SK-N-SH treated with all-trans-retinoic acid at 6 μM for 48 hours (cell line): ENCODE measurements at regions not wholly inside any gene's neighbourhood (a gene's known extent, or its start where the extent isn't known, plus 50 kb on each side); places are given as distances from the start of the nearest gene placed in this dataset.
"Not testable (repeated sequence)": the region's sequence is repeated elsewhere in the genome, so short reads cannot be mapped to it uniquely, and the experiment has no call there.

ENCODE experiments used
- ATAC-seq: fragments of 200-7000 bp; cut with Tn5 transposase; 3 replicates; pipeline ENCODE4 v1.9.1; 2020; ENCODE audit warnings: mild to moderate bottlenecking, moderate library complexity

GRCh38 chr9:66837242-66837937, 63.1 kb upstream of the ZNF658 start:
- not testable (repeated sequence) for ATAC-seq
